ENCODE measurements at regions not wholly inside any gene's neighbourhood (a gene's known extent, or its start where the extent isn't known, plus 50 kb on each side); places are given as distances from the start of the nearest gene placed in this dataset.

DNA sequence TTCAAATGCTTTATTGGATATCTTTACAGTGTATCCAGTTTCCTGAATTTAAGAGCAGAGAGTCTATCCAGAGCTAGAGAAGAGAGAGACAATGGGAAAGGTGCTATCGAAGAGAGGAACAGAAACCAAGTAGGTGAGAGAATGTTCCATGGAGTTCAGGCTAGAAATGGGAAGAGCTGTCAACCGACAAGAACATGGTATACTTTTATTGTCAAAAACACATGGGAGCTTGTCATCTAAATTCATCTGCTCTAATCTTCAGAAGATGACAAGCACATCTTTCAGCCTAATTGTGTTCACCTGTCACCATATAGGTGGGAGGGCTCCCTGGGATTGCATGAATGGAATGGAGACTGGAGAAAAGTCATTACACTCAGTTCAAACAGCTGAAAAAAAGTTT is 690.4 kb upstream of the LRATD1 start:
- Mint-ChIP-seq H3K4me1 (no peaks in the 10 kb centered on the region), H3K9me3 (no peaks in the 10 kb centered on the region), H3K4me3 (no peak overlapping the region), H3K27me3 (ENCODE audit: insufficient read depth, low read depth, poor library complexity) (no peaks in the 10 kb centered on the region), H3K27ac (no peak overlapping the region), H3K36me3 (ENCODE audit: low read depth) (no peaks in the 10 kb centered on the region)
- no peak overlapping the region for H3K4me2 ChIP-seq
- H3K9me2 ChIP-seq (ENCODE audit: insufficient read depth): no peaks in the 10 kb centered on the region
- H3K36me3 ChIP-seq (ENCODE audit: insufficient read depth): no peaks in the 10 kb centered on the region
- H3F3A ChIP-seq (replicated peaks; ENCODE audit: low read depth): no peaks in the 10 kb centered on the region
- H3K4me1 ChIP-seq (ENCODE audit: insufficient read depth): no peaks in the 10 kb centered on the region
- H3K27ac ChIP-seq (ENCODE audit: low read depth): no peak overlapping the region
- H2AFZ ChIP-seq: no peak overlapping the region
- DNase-seq (ENCODE audit: low spot score): no peak
- no peaks in the 10 kb centered on the region for H3K27me3 ChIP-seq (ENCODE audit: insufficient read depth)
- no peak for ATAC-seq
- TF ChIP-seq, protein P1, sequence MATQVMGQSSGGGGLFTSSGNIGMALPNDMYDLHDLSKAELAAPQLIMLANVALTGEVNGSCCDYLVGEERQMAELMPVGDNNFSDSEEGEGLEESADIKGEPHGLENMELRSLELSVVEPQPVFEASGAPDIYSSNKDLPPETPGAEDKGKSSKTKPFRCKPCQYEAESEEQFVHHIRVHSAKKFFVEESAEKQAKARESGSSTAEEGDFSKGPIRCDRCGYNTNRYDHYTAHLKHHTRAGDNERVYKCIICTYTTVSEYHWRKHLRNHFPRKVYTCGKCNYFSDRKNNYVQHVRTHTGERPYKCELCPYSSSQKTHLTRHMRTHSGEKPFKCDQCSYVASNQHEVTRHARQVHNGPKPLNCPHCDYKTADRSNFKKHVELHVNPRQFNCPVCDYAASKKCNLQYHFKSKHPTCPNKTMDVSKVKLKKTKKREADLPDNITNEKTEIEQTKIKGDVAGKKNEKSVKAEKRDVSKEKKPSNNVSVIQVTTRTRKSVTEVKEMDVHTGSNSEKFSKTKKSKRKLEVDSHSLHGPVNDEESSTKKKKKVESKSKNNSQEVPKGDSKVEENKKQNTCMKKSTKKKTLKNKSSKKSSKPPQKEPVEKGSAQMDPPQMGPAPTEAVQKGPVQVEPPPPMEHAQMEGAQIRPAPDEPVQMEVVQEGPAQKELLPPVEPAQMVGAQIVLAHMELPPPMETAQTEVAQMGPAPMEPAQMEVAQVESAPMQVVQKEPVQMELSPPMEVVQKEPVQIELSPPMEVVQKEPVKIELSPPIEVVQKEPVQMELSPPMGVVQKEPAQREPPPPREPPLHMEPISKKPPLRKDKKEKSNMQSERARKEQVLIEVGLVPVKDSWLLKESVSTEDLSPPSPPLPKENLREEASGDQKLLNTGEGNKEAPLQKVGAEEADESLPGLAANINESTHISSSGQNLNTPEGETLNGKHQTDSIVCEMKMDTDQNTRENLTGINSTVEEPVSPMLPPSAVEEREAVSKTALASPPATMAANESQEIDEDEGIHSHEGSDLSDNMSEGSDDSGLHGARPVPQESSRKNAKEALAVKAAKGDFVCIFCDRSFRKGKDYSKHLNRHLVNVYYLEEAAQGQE (IDR thresholded peaks at IDR 0.05; ENCODE audit: unreplicated experiment): no peak
- TF ChIP-seq ZNF331 (CRISPR knock-in tag; IDR thresholded peaks at IDR 0.05; ENCODE audit: low read depth): no peak
- no peak for TF ChIP-seq STAT1 (IDR thresholded peaks at IDR 0.05; ENCODE audit: unreplicated experiment)
- TF ChIP-seq, protein P2, sequence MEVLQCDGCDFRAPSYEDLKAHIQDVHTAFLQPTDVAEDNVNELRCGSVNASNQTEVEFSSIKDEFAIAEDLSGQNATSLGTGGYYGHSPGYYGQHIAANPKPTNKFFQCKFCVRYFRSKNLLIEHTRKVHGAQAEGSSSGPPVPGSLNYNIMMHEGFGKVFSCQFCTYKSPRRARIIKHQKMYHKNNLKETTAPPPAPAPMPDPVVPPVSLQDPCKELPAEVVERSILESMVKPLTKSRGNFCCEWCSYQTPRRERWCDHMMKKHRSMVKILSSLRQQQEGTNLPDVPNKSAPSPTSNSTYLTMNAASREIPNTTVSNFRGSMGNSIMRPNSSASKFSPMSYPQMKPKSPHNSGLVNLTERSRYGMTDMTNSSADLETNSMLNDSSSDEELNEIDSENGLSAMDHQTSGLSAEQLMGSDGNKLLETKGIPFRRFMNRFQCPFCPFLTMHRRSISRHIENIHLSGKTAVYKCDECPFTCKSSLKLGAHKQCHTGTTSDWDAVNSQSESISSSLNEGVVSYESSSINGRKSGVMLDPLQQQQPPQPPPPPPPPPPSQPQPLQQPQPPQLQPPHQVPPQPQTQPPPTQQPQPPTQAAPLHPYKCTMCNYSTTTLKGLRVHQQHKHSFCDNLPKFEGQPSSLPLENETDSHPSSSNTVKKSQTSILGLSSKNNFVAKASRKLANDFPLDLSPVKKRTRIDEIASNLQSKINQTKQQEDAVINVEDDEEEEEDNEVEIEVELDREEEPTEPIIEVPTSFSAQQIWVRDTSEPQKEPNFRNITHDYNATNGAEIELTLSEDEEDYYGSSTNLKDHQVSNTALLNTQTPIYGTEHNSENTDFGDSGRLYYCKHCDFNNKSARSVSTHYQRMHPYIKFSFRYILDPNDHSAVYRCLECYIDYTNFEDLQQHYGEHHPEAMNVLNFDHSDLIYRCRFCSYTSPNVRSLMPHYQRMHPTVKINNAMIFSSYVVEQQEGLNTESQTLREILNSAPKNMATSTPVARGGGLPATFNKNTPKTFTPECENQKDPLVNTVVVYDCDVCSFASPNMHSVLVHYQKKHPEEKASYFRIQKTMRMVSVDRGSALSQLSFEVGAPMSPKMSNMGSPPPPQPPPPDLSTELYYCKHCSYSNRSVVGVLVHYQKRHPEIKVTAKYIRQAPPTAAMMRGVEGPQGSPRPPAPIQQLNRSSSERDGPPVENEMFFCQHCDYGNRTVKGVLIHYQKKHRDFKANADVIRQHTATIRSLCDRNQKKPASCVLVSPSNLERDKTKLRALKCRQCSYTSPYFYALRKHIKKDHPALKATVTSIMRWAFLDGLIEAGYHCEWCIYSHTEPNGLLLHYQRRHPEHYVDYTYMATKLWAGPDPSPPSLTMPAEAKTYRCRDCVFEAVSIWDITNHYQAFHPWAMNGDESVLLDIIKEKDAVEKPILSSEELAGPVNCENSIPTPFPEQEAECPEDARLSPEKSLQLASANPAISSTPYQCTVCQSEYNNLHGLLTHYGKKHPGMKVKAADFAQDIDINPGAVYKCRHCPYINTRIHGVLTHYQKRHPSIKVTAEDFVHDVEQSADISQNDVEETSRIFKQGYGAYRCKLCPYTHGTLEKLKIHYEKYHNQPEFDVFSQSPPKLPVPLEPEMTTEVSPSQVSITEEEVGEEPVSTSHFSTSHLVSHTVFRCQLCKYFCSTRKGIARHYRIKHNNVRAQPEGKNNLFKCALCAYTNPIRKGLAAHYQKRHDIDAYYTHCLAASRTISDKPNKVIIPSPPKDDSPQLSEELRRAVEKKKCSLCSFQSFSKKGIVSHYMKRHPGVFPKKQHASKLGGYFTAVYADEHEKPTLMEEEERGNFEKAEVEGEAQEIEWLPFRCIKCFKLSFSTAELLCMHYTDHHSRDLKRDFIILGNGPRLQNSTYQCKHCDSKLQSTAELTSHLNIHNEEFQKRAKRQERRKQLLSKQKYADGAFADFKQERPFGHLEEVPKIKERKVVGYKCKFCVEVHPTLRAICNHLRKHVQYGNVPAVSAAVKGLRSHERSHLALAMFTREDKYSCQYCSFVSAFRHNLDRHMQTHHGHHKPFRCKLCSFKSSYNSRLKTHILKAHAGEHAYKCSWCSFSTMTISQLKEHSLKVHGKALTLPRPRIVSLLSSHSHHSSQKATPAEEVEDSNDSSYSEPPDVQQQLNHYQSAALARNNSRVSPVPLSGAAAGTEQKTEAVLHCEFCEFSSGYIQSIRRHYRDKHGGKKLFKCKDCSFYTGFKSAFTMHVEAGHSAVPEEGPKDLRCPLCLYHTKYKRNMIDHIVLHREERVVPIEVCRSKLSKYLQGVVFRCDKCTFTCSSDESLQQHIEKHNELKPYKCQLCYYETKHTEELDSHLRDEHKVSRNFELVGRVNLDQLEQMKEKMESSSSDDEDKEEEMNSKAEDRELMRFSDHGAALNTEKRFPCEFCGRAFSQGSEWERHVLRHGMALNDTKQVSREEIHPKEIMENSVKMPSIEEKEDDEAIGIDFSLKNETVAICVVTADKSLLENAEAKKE (CRISPR knock-in tag; IDR thresholded peaks at IDR 0.05): no peak
- TF ChIP-seq POLR2AphosphoS5 (IDR thresholded peaks at IDR 0.05; ENCODE audit: low read depth): no peak
- no peak for TF ChIP-seq JUNB (IDR thresholded peaks at IDR 0.05; ENCODE audit: unreplicated experiment)
- TF ChIP-seq CREB1 (CRISPR knock-in tag; IDR thresholded peaks at IDR 0.05; ENCODE audit: low read depth): no peak
- no peak for TF ChIP-seq NANOG (IDR thresholded peaks at IDR 0.05; ENCODE audit: borderline replicate concordance)
- TF ChIP-seq, protein P3, sequence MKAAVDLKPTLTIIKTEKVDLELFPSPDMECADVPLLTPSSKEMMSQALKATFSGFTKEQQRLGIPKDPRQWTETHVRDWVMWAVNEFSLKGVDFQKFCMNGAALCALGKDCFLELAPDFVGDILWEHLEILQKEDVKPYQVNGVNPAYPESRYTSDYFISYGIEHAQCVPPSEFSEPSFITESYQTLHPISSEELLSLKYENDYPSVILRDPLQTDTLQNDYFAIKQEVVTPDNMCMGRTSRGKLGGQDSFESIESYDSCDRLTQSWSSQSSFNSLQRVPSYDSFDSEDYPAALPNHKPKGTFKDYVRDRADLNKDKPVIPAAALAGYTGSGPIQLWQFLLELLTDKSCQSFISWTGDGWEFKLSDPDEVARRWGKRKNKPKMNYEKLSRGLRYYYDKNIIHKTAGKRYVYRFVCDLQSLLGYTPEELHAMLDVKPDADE (IDR thresholded peaks at IDR 0.05): no peak
- no peaks in the 10 kb centered on the region for H3K79me2 ChIP-seq (replicated peaks; ENCODE audit: insufficient read depth)
- no peaks in the 10 kb centered on the region for H4K20me1 ChIP-seq (replicated peaks; ENCODE audit: insufficient read depth)
- no peak overlapping the region for H3K4me3 ChIP-seq
